ENCODE measurements at regions not wholly inside any gene's neighbourhood (a gene's known extent, or its start where the extent isn't known, plus 50 kb on each side); places are given as distances from the start of the nearest gene placed in this dataset.

- H4K91ac ChIP-seq (ENCODE audit: insufficient read length, low read depth, low read length) = no peak overlapping the region
- no peak for DNase-seq
- no peak overlapping the region for H3T11ph ChIP-seq (ENCODE audit: low read length)
- H3K27me3 ChIP-seq (ENCODE audit: insufficient read depth, low read length) = no peaks in the 10 kb centered on the region
- Mint-ChIP-seq H3K9me3 (no peaks in the 10 kb centered on the region), H3K27me3 (ENCODE audit: low read depth) (no peaks in the 10 kb centered on the region), H3K4me3 (no peak overlapping the region), H3K27ac (no peak overlapping the region), H3K36me3 (ENCODE audit: insufficient read depth in 1 of 3, low read depth in 3 of 3) (no peaks in the 10 kb centered on the region), H3K4me1 (no peaks in the 10 kb centered on the region; a peak in 1 of 4 replicates)
- no peaks in the 10 kb centered on the region for H3K23me2 ChIP-seq (ENCODE audit: insufficient read length, low read depth, low read length, poor library complexity, severe bottlenecking)
- no peak overlapping the region for H3K56ac ChIP-seq (ENCODE audit: insufficient read length, low read depth, low read length)
- no peak for TF ChIP-seq CTCF (conservative IDR thresholded peaks at IDR 0.05)
- no peak overlapping the region for H3K18ac ChIP-seq (ENCODE audit: insufficient read length, low read depth, low read length)
- no peak overlapping the region for H3K23ac ChIP-seq (ENCODE audit: insufficient read length, low read depth, low read length)
- no peaks in the 10 kb centered on the region for H3K79me2 ChIP-seq (ENCODE audit: insufficient read depth, low read length)
- no peak overlapping the region for H4K8ac ChIP-seq (replicated peaks; ENCODE audit: insufficient read length, low read depth, low read length)
- no peaks in the 10 kb centered on the region for H3K79me1 ChIP-seq (ENCODE audit: insufficient read depth, low read depth, low read length, poor library complexity, severe bottlenecking)
- H3K9ac ChIP-seq (ENCODE audit: extremely low read depth, insufficient read length, low read length) = no peak overlapping the region
- WGBS (ENCODE audit: extremely low coverage, insufficient read length, low lambda C conversion rate) = no CpG with 5 or more reads among the region's 4 CpGs
- no peaks in the 10 kb centered on the region for H3K4me1 ChIP-seq (ENCODE audit: insufficient read depth, low read length)
- H2BK12ac ChIP-seq (ENCODE audit: insufficient read length, low read depth, low read length) = no peak overlapping the region
- H3K4ac ChIP-seq (ENCODE audit: low read depth, low read length) = no peak overlapping the region
- no peak overlapping the region for H3K27ac ChIP-seq (ENCODE audit: insufficient read length, low read depth, low read length)
- H2BK20ac ChIP-seq (ENCODE audit: low read depth, low read length, poor library complexity, severe bottlenecking) = no peak overlapping the region
- H3K4me2 ChIP-seq (ENCODE audit: insufficient read depth, insufficient read length, low read length) = no peak overlapping the region
- H4K20me1 ChIP-seq (ENCODE audit: control insufficient read depth, insufficient read depth, insufficient read length) = no peaks in the 10 kb centered on the region
- no peak overlapping the region for H3K14ac ChIP-seq (ENCODE audit: insufficient read depth, low read length)
- no peak overlapping the region for H2BK120ac ChIP-seq (ENCODE audit: low read depth, low read length, poor library complexity, severe bottlenecking)
- no peaks in the 10 kb centered on the region for H3K9me3 ChIP-seq (ENCODE audit: control insufficient read depth, low read depth, low read length)
- no peak overlapping the region for H4K5ac ChIP-seq (ENCODE audit: insufficient read length, low read depth, low read length)
- H2BK5ac ChIP-seq (ENCODE audit: insufficient read length, low read length) = no peak overlapping the region
- H2AFZ ChIP-seq (ENCODE audit: low read length) = no peak overlapping the region
- no peak overlapping the region for H2AK5ac ChIP-seq (ENCODE audit: insufficient read length, low read length)
- H2BK15ac ChIP-seq (ENCODE audit: low read depth, low read length) = no peak overlapping the region
These were observed 595.0 kb upstream of the UBE2E2 start for GRCh38 chr3:22608093-22608492.
